ENCODE measurements at regions not wholly inside any gene's neighbourhood (a gene's known extent, or its start where the extent isn't known, plus 50 kb on each side); places are given as distances from the start of the nearest gene placed in this dataset.
A peak's percentile ranks its signal among the peaks of the same experiment; 100 is the strongest.

- Histone ChIP-seq H3K4me1 (no peaks in the 10 kb centered on the region), H3K27me3 (no peaks in the 10 kb centered on the region), H3K27ac (no peak overlapping the region), H3K36me3 (no peaks in the 10 kb centered on the region), H3K4me3 (no peak overlapping the region), H3K9me3 (no peaks in the 10 kb centered on the region)
- DNase-seq: no peak
- TF ChIP-seq CTCF (IDR thresholded peaks at IDR 0.05) (no peak), POLR2A (IDR thresholded peaks at IDR 0.05) (no peak)
- intact Hi-C loops (cut with DNase I; ENCODE audit: low total_unique reads): loop anchor here (10.0 kb wide), 1 partner anchor 855 kb away; no protein-coding TSS in a partner anchor
Measured at GRCh38 chr13:99659866-99660554, 158.7 kb downstream of the TM9SF2 start.

GRCh38 chr13:99659226-99659625 is 158.0 kb downstream of the TM9SF2 start:
- Histone ChIP-seq H3K4me1 (no peaks in the 10 kb centered on the region), H3K9me3 (no peaks in the 10 kb centered on the region), H3K27ac (no peak overlapping the region), H3K27me3 (no peaks in the 10 kb centered on the region), H3K36me3 (no peaks in the 10 kb centered on the region), H3K4me3 (no peak overlapping the region)
- DNase-seq: no peak
- TF ChIP-seq CTCF (IDR thresholded peaks at IDR 0.05) (no peak), POLR2A (IDR thresholded peaks at IDR 0.05) (no peak)
- intact Hi-C loops (cut with DNase I; ENCODE audit: low total_unique reads): loop anchor here (10.0 kb wide), 1 partner anchor 856 kb away; no protein-coding TSS in a partner anchor

- Histone ChIP-seq H3K4me1 (no peaks in the 10 kb centered on the region), H3K36me3 (no peaks in the 10 kb centered on the region), H3K27me3 (no peaks in the 10 kb centered on the region), H3K9me3 (no peaks in the 10 kb centered on the region), H3K4me3 (peak overlapping the region; percentile 39 to 61), H3K27ac (peak overlapping the region; percentile 78 to 89)
- DNase-seq: peak; percentile 52 to 53
- intact Hi-C loops (cut with DNase I; ENCODE audit: low total_unique reads): loop anchor here (10.0 kb wide), 1 partner anchor 856 kb away; no protein-coding TSS in a partner anchor
- TF ChIP-seq POLR2A (IDR thresholded peaks at IDR 0.05): no peak
- peak in 3 of 4 experiments; percentile 20 to 30 (median 24) for TF ChIP-seq CTCF (IDR thresholded peaks at IDR 0.05)
Measured at GRCh38 chr13:99658261-99658991, 157.2 kb downstream of the TM9SF2 start.

- Histone ChIP-seq H3K36me3 (no peaks in the 10 kb centered on the region), H3K27me3 (no peaks in the 10 kb centered on the region), H3K27ac (peak overlapping the region; percentile 78 to 89), H3K4me3 (peak overlapping the region; percentile 39 to 61), H3K4me1 (no peaks in the 10 kb centered on the region), H3K9me3 (no peaks in the 10 kb centered on the region)
- intact Hi-C loops (cut with DNase I; ENCODE audit: low total_unique reads): loop anchor here (10.0 kb wide), 1 partner anchor 857 kb away; no protein-coding TSS in a partner anchor
- DNase-seq: peak; percentile 17 to 35
- TF ChIP-seq POLR2A (IDR thresholded peaks at IDR 0.05): no peak
- TF ChIP-seq CTCF (IDR thresholded peaks at IDR 0.05): peak in 1 of 4 experiments; percentile 3
Measured at GRCh38 chr13:99657848-99658260, 156.6 kb downstream of the TM9SF2 start.

Data from uterus (tissue), 3 donors.